RWPE2 (cell line): ENCODE measurements at regions not wholly inside any gene's neighbourhood (a gene's known extent, or its start where the extent isn't known, plus 50 kb on each side); places are given as distances from the start of the nearest gene placed in this dataset.

Experiments used
- ATAC-seq: fragments of 200-7000 bp; cut with Tn5 transposase; 3 replicates; pipeline ENCODE4 v1.9.1; 2021; ENCODE audit warnings: low read depth
- DNase-seq: peaks from one replicate; pipeline ENCODE4 v3.0.0-alpha.2; 2020; ENCODE audit warnings: low spot score
- H3K27ac ChIP-seq: fragments of 450-650 bp; 2 replicates; pipeline ENCODE4 v1.5.1; 2017; ENCODE audit warnings: mild to moderate bottlenecking; ENCODE audit not compliant: poor library complexity, severe bottlenecking
- H3K27me3 ChIP-seq: fragments of 250-450 bp; sonication (Bioruptor Pico); 2 replicates; pipeline ENCODE4 v1.5.1; 2021; ENCODE audit warnings: mild to moderate bottlenecking, moderate library complexity; ENCODE audit not compliant: insufficient read depth, poor library complexity, severe bottlenecking
- H3K36me3 ChIP-seq: fragments of 250-450 bp; sonication (Bioruptor Pico); 2 replicates; pipeline ENCODE4 v1.5.1; 2020; ENCODE audit warnings: low read depth, mild to moderate bottlenecking, moderate library complexity
- H3K4me1 ChIP-seq: fragments of 250-450 bp; sonication (Bioruptor Pico); 2 replicates; pipeline ENCODE4 v1.5.1; 2021; ENCODE audit warnings: mild to moderate bottlenecking, moderate library complexity; ENCODE audit not compliant: insufficient read depth, poor library complexity, severe bottlenecking
- H3K4me3 ChIP-seq: fragments of 250-450 bp; sonication (Bioruptor Pico); 2 replicates; pipeline ENCODE4 v1.5.1; 2021; ENCODE audit warnings: mild to moderate bottlenecking, moderate library complexity; ENCODE audit not compliant: severe bottlenecking
- H3K9me3 ChIP-seq: fragments of 250-450 bp; sonication (Bioruptor Pico); 2 replicates; pipeline ENCODE4 v1.5.1; 2021; ENCODE audit warnings: mild to moderate bottlenecking, moderate library complexity; ENCODE audit not compliant: severe bottlenecking
- TF ChIP-seq, protein P1 (sequence below): fragments of 450-650 bp; IDR thresholded peaks from one replicate; pipeline ENCODE4 v1.5.1; 2017; ENCODE audit warnings: mild to moderate bottlenecking, moderate library complexity; ENCODE audit not compliant: poor library complexity, severe bottlenecking

DNA sequence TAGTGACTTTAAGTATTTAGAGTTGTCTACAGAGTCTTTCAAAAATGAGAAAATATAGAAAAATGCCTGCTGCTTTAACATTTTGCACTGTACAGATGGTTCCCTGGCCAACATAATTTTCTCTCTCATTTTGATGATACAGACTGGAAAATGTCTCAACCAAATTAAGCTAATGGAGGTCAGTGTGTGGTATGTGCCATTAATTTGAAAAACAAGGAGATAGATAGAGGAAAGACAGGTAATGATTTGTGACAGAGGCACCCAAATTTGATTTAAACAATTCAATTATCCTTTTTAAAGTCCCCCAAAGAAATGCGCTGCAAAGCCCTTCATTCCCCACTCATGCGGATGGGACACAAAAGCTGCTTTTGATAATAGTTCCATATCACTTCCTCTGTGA is 140.0 kb downstream of the ASCL1 start:
- H3K27ac ChIP-seq: no peak overlapping the region
- H3K27me3 ChIP-seq: no peaks in the 10 kb centered on the region
- no peaks in the 10 kb centered on the region for H3K36me3 ChIP-seq
- TF ChIP-seq, protein P1, sequence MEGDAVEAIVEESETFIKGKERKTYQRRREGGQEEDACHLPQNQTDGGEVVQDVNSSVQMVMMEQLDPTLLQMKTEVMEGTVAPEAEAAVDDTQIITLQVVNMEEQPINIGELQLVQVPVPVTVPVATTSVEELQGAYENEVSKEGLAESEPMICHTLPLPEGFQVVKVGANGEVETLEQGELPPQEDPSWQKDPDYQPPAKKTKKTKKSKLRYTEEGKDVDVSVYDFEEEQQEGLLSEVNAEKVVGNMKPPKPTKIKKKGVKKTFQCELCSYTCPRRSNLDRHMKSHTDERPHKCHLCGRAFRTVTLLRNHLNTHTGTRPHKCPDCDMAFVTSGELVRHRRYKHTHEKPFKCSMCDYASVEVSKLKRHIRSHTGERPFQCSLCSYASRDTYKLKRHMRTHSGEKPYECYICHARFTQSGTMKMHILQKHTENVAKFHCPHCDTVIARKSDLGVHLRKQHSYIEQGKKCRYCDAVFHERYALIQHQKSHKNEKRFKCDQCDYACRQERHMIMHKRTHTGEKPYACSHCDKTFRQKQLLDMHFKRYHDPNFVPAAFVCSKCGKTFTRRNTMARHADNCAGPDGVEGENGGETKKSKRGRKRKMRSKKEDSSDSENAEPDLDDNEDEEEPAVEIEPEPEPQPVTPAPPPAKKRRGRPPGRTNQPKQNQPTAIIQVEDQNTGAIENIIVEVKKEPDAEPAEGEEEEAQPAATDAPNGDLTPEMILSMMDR: no peak
- DNase-seq: no peak
- no peak for ATAC-seq
- H3K9me3 ChIP-seq: no peaks in the 10 kb centered on the region
- no peak overlapping the region for H3K4me3 ChIP-seq
- no peaks in the 10 kb centered on the region for H3K4me1 ChIP-seq

DNA sequence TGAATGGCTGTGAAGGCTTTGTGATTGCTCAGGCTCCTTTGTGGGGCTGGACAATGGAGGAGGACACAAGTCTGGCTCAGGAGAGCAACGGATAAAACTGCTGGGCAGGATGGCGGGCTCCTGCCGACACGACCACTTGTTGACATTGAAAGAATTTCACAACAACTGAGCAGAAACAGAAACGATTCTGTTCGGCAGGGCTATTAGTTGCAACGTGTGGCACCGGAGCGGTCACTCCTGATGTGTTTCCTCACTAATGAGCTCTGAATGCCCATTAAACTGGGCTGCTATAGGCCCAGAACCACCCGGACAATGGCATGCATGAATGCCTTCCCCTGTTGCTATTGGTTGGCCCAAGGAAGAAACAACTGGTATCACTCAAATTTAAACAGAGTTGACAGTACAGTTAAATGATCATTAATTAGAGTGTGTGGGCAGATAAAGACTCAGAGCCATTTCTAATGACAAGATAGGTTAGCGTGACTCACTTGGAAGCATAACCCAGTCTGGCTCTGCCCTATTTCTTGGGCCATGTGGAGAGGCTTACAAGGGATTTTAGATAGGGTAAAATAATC is 142.9 kb downstream of the ASCL1 start:
- TF ChIP-seq, protein P1: no peak
- DNase-seq (no peak), ATAC-seq (no peak)
- H3K4me1 ChIP-seq: no peaks in the 10 kb centered on the region
- no peaks in the 10 kb centered on the region for H3K9me3 ChIP-seq
- no peaks in the 10 kb centered on the region for H3K27me3 ChIP-seq
- no peak overlapping the region for H3K4me3 ChIP-seq
- H3K36me3 ChIP-seq: no peaks in the 10 kb centered on the region
- no peak overlapping the region for H3K27ac ChIP-seq

DNA sequence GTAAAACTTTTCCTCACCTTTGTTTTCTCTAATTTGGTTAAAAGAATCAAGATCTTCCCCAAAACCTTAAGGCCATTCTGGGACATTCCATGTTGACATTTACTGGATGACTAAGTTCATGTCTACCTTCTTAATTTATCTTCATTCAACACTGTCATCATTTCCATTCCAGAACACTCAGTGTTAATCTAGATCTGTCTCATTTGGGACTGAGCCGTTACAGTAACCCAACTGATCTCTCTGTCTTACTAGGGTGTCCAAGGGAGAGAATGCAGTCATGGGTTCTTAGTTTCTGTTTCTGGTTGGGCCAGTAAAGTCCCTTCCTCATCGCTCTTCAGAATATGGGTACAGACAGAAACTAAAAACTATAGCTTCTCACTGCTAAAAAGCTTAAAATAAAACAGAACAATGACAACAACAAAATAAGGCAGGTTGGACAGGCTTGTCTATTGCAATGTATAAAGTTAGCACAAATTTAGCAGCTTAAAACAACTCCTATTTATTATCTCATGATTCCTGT is 144.8 kb downstream of the ASCL1 start:
- ATAC-seq (no peak), DNase-seq (no peak)
- no peaks in the 10 kb centered on the region for H3K9me3 ChIP-seq
- H3K4me3 ChIP-seq: no peak overlapping the region
- no peaks in the 10 kb centered on the region for H3K36me3 ChIP-seq
- no peak overlapping the region for H3K27ac ChIP-seq
- H3K4me1 ChIP-seq: no peaks in the 10 kb centered on the region
- TF ChIP-seq, protein P1: no peak
- no peaks in the 10 kb centered on the region for H3K27me3 ChIP-seq

DNA sequence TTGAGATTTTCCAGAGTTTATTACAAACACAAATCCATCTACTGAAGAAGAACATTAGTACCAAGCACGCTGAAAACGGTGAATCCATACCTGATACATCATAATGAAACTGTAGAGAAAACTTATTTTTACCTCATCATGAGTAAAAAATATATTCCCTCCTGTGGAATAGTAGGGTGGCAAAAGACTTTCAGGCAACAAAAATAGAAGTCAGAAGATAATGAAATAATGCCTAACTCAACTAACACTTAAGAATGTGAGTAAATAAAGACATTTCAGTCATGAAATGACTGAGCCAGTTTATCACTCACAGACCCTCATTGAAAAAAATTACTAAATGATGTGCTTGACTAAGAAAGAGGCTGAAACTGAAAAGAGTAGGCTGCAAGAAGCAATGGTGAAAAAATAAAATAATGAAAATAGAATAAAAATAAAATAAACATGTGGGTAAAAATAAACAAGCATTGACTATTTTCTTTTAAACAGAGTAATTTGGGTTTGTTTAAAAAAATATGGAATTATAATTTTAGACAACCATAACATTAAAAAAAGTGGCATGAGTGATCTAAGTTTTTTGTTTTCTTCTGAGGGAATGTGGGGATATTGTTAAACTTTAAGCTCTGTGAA is 148.6 kb downstream of the ASCL1 start:
- TF ChIP-seq, protein P1: no peak
- H3K27ac ChIP-seq: no peak overlapping the region
- ATAC-seq (no peak), DNase-seq (no peak)
- peaks cover 4% of the 10 kb centered on the region for H3K27me3 ChIP-seq
- no peaks in the 10 kb centered on the region for H3K36me3 ChIP-seq
- no peak overlapping the region for H3K4me3 ChIP-seq
- H3K4me1 ChIP-seq: no peaks in the 10 kb centered on the region
- H3K9me3 ChIP-seq: no peaks in the 10 kb centered on the region

DNA sequence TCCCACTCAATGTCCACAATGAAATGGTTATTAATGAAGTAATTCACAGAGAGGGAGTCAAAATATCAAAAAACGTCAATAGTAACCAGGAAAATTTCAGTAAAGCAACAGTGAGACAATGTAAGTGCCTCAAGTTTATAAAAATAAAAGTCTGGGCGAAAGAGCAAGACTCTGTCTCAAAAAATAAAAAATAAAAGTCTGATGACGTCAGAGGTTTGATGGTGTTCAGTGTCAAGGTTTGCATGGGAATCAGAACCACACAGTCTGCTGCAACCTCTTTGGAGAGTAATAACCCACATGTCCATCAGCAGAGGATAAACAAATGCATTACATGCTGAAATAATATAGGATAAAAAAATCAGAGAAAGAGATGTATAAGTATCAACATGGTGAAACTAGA is 152.4 kb downstream of the ASCL1 start:
- Histone ChIP-seq H3K36me3 (no peaks in the 10 kb centered on the region), H3K9me3 (no peaks in the 10 kb centered on the region), H3K4me3 (no peak overlapping the region), H3K27ac (no peak overlapping the region), H3K4me1 (no peaks in the 10 kb centered on the region), H3K27me3 (peaks cover 7% of the 10 kb centered on the region)
- DNase-seq (no peak), ATAC-seq (no peak)
- TF ChIP-seq, protein P1: no peak
